Esophagus squamous epithelium (tissue), 4 donors: ENCODE measurements at regions not wholly inside any gene's neighbourhood (a gene's known extent, or its start where the extent isn't known, plus 50 kb on each side); places are given as distances from the start of the nearest gene placed in this dataset.

Experiments used
- POLR2A ChIP-seq, 4 donors: fragments of 450-650 bp; IDR thresholded peaks; one replicate each; pipeline ENCODE4 v1.6.1; 2017; ENCODE audit warnings: antibody characterized with exemption in 4 of 4, mild to moderate bottlenecking in 4 of 4, moderate library complexity in 3 of 4
- TF ChIP-seq, protein P1 (sequence below), 6 experiments: fragments of 450-650 bp in 4 of 6; fragments of 200-600 bp in 2 of 6; sonication (generic) in 2 of 6; IDR thresholded peaks; one replicate each; pipeline ENCODE4 v1.5.1; 2016 to 2019; ENCODE audit warnings: antibody characterized with exemption in 6 of 6, mild to moderate bottlenecking in 4 of 6, moderate library complexity in 4 of 6

DNA sequence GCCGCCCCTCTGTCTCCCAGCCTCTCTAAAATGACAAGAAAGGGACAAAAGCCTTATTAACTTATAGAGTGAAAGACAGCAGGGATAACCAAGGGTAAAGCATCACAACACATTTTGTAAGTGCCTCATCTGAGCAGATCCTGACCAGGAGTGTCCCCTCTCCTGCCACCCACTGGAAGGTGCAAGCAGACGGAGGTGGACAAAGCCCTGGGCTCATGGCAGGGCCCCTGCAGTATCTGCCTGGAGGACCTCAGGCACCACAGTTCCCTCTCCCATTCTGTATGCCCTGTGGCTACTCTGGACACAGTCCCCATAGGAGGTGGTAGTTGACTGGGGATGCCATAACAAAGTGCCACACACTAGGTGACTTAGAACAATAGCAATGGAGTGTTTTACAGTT, 319.8 kb downstream of the GADD45G start:
- no peak for TF ChIP-seq POLR2A (IDR thresholded peaks at IDR 0.05)
- TF ChIP-seq, protein P1, sequence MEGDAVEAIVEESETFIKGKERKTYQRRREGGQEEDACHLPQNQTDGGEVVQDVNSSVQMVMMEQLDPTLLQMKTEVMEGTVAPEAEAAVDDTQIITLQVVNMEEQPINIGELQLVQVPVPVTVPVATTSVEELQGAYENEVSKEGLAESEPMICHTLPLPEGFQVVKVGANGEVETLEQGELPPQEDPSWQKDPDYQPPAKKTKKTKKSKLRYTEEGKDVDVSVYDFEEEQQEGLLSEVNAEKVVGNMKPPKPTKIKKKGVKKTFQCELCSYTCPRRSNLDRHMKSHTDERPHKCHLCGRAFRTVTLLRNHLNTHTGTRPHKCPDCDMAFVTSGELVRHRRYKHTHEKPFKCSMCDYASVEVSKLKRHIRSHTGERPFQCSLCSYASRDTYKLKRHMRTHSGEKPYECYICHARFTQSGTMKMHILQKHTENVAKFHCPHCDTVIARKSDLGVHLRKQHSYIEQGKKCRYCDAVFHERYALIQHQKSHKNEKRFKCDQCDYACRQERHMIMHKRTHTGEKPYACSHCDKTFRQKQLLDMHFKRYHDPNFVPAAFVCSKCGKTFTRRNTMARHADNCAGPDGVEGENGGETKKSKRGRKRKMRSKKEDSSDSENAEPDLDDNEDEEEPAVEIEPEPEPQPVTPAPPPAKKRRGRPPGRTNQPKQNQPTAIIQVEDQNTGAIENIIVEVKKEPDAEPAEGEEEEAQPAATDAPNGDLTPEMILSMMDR (IDR thresholded peaks at IDR 0.05), result no peak
